Fibroblast of pulmonary artery (primary cell): ENCODE measurements at regions not wholly inside any gene's neighbourhood (a gene's known extent, or its start where the extent isn't known, plus 50 kb on each side); places are given as distances from the start of the nearest gene placed in this dataset.

ENCODE experiments used
- DNase-seq: peaks from one replicate; pipeline ENCODE4 v3.0.0-alpha.2; 2010; ENCODE audit warnings: low read depth
- H3K4me3 ChIP-seq: replicated peaks from 2 replicates; pipeline ENCODE4 v1.5.1; 2011; ENCODE audit warnings: low read depth, mild to moderate bottlenecking, control low read depth, low read length, moderate library complexity
- CTCF ChIP-seq: IDR thresholded peaks from 2 replicates; pipeline ENCODE4 v1.5.1; 2011; ENCODE audit warnings: mild to moderate bottlenecking, control low read depth, low read length, inconsistent platforms; ENCODE audit errors: missing control alignments

- H3K4me3 ChIP-seq: no peak overlapping the region
- no peak for TF ChIP-seq CTCF
- DNase-seq: no peak
Observed at GRCh38 chr15:98537516-98538060, 110.8 kb upstream of the IGF1R start.

GRCh38 chr15:98541519-98541918 lies 106.8 kb upstream of the IGF1R start:
- no peak for TF ChIP-seq CTCF
- no peak overlapping the region for H3K4me3 ChIP-seq
- DNase-seq: no peak

- no peak overlapping the region for H3K4me3 ChIP-seq
- DNase-seq: no peak
- no peak for TF ChIP-seq CTCF
Observed at GRCh38 chr15:98543237-98543636, 105.1 kb upstream of the IGF1R start.

GRCh38 chr15:98546329-98546728 lies 102.0 kb upstream of the IGF1R start:
- H3K4me3 ChIP-seq: no peak overlapping the region
- TF ChIP-seq CTCF: no peak
- no peak for DNase-seq

- no peak overlapping the region for H3K4me3 ChIP-seq
- TF ChIP-seq CTCF: no peak
- no peak for DNase-seq
Observed at GRCh38 chr15:98547275-98547674, 101.1 kb upstream of the IGF1R start.

GRCh38 chr15:98547741-98548138 lies 100.6 kb upstream of the IGF1R start:
- H3K4me3 ChIP-seq: peak overlapping the region; percentile 56
- DNase-seq: peak; percentile 29
- no peak for TF ChIP-seq CTCF
